ENCODE measurements at regions not wholly inside any gene's neighbourhood (a gene's known extent, or its start where the extent isn't known, plus 50 kb on each side); places are given as distances from the start of the nearest gene placed in this dataset.

GRCh38 chr3:128569756-128570155 is 76.8 kb upstream of the GATA2 start:
- no peak for DNase-seq

- no peak for DNase-seq
Measured at GRCh38 chr3:128568602-128569490, 75.8 kb upstream of the GATA2 start.

- DNase-seq, result no peak
Measured at GRCh38 chr3:128567705-128568356, 74.8 kb upstream of the GATA2 start.

- DNase-seq, result no peak
Measured at GRCh38 chr3:128567141-128567540, 74.1 kb upstream of the GATA2 start.

- DNase-seq, result no peak
Measured at GRCh38 chr3:128563439-128563838, 70.4 kb upstream of the GATA2 start.

- no peak for DNase-seq
Measured at GRCh38 chr3:128561504-128561903, 68.5 kb upstream of the GATA2 start.

GRCh38 chr3:128560768-128561167 is 67.8 kb upstream of the GATA2 start:
- no peak for DNase-seq

GRCh38 chr3:128559486-128560225 is 66.7 kb upstream of the GATA2 start:
- DNase-seq, result no peak

- DNase-seq, result no peak
Measured at GRCh38 chr3:128557531-128558280, 64.7 kb upstream of the GATA2 start.

- DNase-seq, result no peak
Measured at GRCh38 chr3:128556907-128557306, 63.9 kb upstream of the GATA2 start.

- no peak for DNase-seq
Measured at GRCh38 chr3:128556384-128556783, 63.4 kb upstream of the GATA2 start.

GRCh38 chr3:128555841-128556240 is 62.8 kb upstream of the GATA2 start:
- DNase-seq, result no peak

- no peak for DNase-seq
Measured at GRCh38 chr3:128555098-128555825, 62.3 kb upstream of the GATA2 start.

- no peak for DNase-seq
Measured at GRCh38 chr3:128554465-128555097, 61.6 kb upstream of the GATA2 start.

GRCh38 chr3:128554100-128554464 is 61.1 kb upstream of the GATA2 start:
- no peak for DNase-seq

- DNase-seq, result no peak
Measured at GRCh38 chr3:128553560-128553959, 60.6 kb upstream of the GATA2 start.

- DNase-seq, result no peak
Measured at GRCh38 chr3:128551867-128552266, 58.9 kb upstream of the GATA2 start.

GRCh38 chr3:128551451-128551850 is 58.5 kb upstream of the GATA2 start:
- DNase-seq, result no peak

- no peak for DNase-seq
Measured at GRCh38 chr3:128550471-128551126, 57.6 kb upstream of the GATA2 start.

GRCh38 chr3:128550113-128550440 is 57.1 kb upstream of the GATA2 start:
- DNase-seq, result no peak

Data from anterior cingulate cortex (tissue), 58 donors.